GM23338 (cell line): ENCODE measurements at regions not wholly inside any gene's neighbourhood (a gene's known extent, or its start where the extent isn't known, plus 50 kb on each side); places are given as distances from the start of the nearest gene placed in this dataset.

Source experiments
- ATAC-seq: fragments of 200-7000 bp; cut with Tn5 transposase; 3 replicates; pipeline ENCODE4 v1.9.1; 2020
- DNase-seq: peaks from one replicate; pipeline ENCODE4 v3.0.0-alpha.2; 2015; ENCODE audit warnings: low spot score
- H2AFZ ChIP-seq: fragments of 200-600 bp; sonication (generic); 2 replicates; pipeline ENCODE4 v1.8.0; 2016; ENCODE audit warnings: antibody characterized with exemption, mild to moderate bottlenecking, moderate library complexity
- H3F3A ChIP-seq: fragments of 200-600 bp; sonication (generic); replicated peaks from 2 replicates; pipeline ENCODE4 v1.8.0; 2017; ENCODE audit warnings: antibody characterized with exemption, mixed run types, low read depth
- H3K27ac ChIP-seq: fragments of 200-600 bp; sonication (generic); 2 replicates; pipeline ENCODE4 v1.6.1; 2016; ENCODE audit warnings: low read depth
- H3K27me3 ChIP-seq: fragments of 200-600 bp; sonication (generic); 2 replicates; pipeline ENCODE4 v1.8.0; 2016; ENCODE audit warnings: mild to moderate bottlenecking, mixed run types, moderate library complexity; ENCODE audit not compliant: insufficient read depth
- H3K36me3 ChIP-seq: fragments of 200-600 bp; sonication (generic); 2 replicates; pipeline ENCODE4 v1.8.0; 2016; ENCODE audit warnings: mild to moderate bottlenecking; ENCODE audit not compliant: insufficient read depth
- H3K4me1 ChIP-seq: fragments of 200-600 bp; sonication (generic); 2 replicates; pipeline ENCODE4 v1.8.0; 2016; ENCODE audit warnings: mild to moderate bottlenecking, moderate library complexity; ENCODE audit not compliant: insufficient read depth
- H3K4me2 ChIP-seq: fragments of 200-600 bp; sonication (generic); 2 replicates; pipeline ENCODE4 v1.7.1; 2017; ENCODE audit warnings: mixed run types
- H3K4me3 ChIP-seq: fragments of 200-600 bp; sonication (generic); 2 replicates; pipeline ENCODE4 v1.6.1; 2016; ENCODE audit warnings: mixed run types
- H3K79me2 ChIP-seq: fragments of 200-600 bp; sonication (generic); replicated peaks from 2 replicates; pipeline ENCODE4 v1.8.0; 2017; ENCODE audit warnings: mild to moderate bottlenecking; ENCODE audit not compliant: insufficient read depth
- H3K9me2 ChIP-seq: fragments of 200-600 bp; sonication (generic); 2 replicates; pipeline ENCODE4 v1.8.0; 2017; ENCODE audit not compliant: insufficient read depth
- H4K20me1 ChIP-seq: fragments of 200-600 bp; sonication (generic); replicated peaks from 2 replicates; pipeline ENCODE4 v1.8.0; 2017; ENCODE audit warnings: mild to moderate bottlenecking; ENCODE audit not compliant: insufficient read depth
- H3K27ac Mint-ChIP-seq: 2 replicates; pipeline ENCODE4 v1.8.0; 2020; ENCODE audit warnings: inconsistent platforms, mild to moderate bottlenecking, moderate library complexity, mixed read lengths
- H3K27me3 Mint-ChIP-seq: 3 replicates; pipeline ENCODE4 v1.8.0; 2022; ENCODE audit warnings: low read depth, mild to moderate bottlenecking, moderate library complexity, mixed read lengths, inconsistent platforms; ENCODE audit not compliant: insufficient read depth, poor library complexity
- H3K36me3 Mint-ChIP-seq: 3 replicates; pipeline ENCODE4 v1.8.0; 2021; ENCODE audit warnings: low read depth, mild to moderate bottlenecking, inconsistent platforms, moderate library complexity, mixed read lengths
- H3K4me1 Mint-ChIP-seq: 3 replicates; pipeline ENCODE4 v1.8.0; 2020; ENCODE audit warnings: mild to moderate bottlenecking, inconsistent platforms, mixed read lengths
- H3K4me3 Mint-ChIP-seq: 3 replicates; pipeline ENCODE4 v1.8.0; 2021; ENCODE audit warnings: moderate library complexity, mild to moderate bottlenecking, inconsistent platforms, mixed read lengths
- H3K9me3 Mint-ChIP-seq: 3 replicates; pipeline ENCODE4 v1.8.0; 2020; ENCODE audit warnings: moderate library complexity, mild to moderate bottlenecking, inconsistent platforms, mixed read lengths
- CTCF ChIP-seq, 2 experiments: fragments of 200-600 bp in 1 of 2; sonication (generic) in 1 of 2; conservative IDR thresholded peaks; 2 replicates each; pipeline versions ENCODE4 v1.5.1 to v1.6.1; 2016 to 2017; ENCODE audit warnings: antibody characterized with exemption in 2 of 2, low read depth in 2 of 2, mild to moderate bottlenecking in 2 of 2, moderate library complexity in 1 of 2
- EZH2phosphoT487 ChIP-seq: fragments of 200-600 bp; sonication (generic); IDR thresholded peaks from one replicate; pipeline ENCODE4 v1.8.1; 2018; ENCODE audit warnings: antibody characterized with exemption; ENCODE audit not compliant: unreplicated experiment
- JUNB ChIP-seq: IDR thresholded peaks from one replicate; pipeline ENCODE4 v1.6.1; 2016; ENCODE audit warnings: antibody characterized with exemption; ENCODE audit not compliant: unreplicated experiment
- REST ChIP-seq: IDR thresholded peaks from one replicate; pipeline ENCODE4 v1.6.1; 2018; ENCODE audit warnings: antibody characterized with exemption; ENCODE audit not compliant: unreplicated experiment
- ZNF114 ChIP-seq: fragments of 250-450 bp; sonication (Bioruptor Pico); IDR thresholded peaks from 2 replicates; pipeline ENCODE4 v1.5.0; 2020; ENCODE audit warnings: mild to moderate bottlenecking, moderate library complexity
- ZNF462 ChIP-seq: fragments of 250-450 bp; sonication (Bioruptor Pico); IDR thresholded peaks from 2 replicates; pipeline ENCODE4 v1.5.0; 2020; ENCODE audit warnings: mild to moderate bottlenecking, moderate library complexity
- TF ChIP-seq, protein P1 (sequence below): IDR thresholded peaks from 2 replicates; pipeline ENCODE4 v1.6.1; 2016; ENCODE audit warnings: antibody characterized with exemption

DNA sequence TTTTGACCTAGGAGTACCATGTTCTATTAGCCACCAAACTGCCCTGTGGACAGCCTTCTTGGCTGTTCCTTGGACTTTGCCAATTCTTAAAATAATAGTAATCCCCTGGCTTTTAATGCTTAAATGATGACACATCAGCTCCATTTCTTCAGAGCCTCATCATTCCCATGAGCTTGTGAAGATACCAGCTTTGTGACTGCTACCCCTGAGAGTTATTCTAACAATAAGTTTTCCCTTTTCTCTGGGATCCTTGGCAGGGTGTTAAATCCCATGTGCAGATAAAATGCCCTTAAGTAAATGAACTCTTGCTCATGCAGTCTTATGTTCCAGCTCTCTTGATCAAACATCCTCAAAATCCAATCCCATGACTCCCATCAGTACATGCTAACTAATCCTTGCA is 415.3 kb downstream of the CETN3 start (continued):
- TF ChIP-seq REST, result no peak
- TF ChIP-seq JUNB, result no peak

DNA sequence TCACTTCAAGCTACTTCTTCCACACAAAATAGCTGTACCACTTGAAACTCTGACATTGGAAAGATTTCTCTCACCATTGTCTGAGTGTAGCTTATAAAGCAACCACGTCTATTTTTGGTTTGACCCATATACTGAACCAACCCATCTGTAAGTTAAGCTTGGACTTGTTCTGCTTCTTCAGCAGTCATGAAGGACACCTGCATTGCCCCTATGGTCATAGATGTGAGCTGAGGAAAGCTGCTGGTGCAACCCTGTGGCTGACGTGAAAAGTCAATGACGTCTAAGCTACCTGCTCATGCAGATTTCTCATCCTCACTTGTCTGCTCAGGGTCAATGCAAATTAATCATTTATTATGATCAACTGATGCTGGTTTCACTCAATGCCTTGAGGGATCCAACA is 417.4 kb downstream of the CETN3 start:
- Mint-ChIP-seq H3K36me3 (no peaks in the 10 kb centered on the region), H3K9me3 (no peaks in the 10 kb centered on the region), H3K4me1 (peaks cover 22% of the 10 kb centered on the region), H3K27me3 (no peaks in the 10 kb centered on the region), H3K27ac (no peak overlapping the region), H3K4me3 (no peak overlapping the region)
- Histone ChIP-seq H3K36me3 (no peaks in the 10 kb centered on the region), H3K27ac (no peak overlapping the region), H2AFZ (no peak overlapping the region), H3K4me1 (peaks cover 19% of the 10 kb centered on the region), H3K4me3 (no peak overlapping the region), H3K4me2 (no peak overlapping the region), H4K20me1 (no peaks in the 10 kb centered on the region), H3K9me2 (peaks cover 18% of the 10 kb centered on the region), H3F3A (no peaks in the 10 kb centered on the region), H3K27me3 (no peaks in the 10 kb centered on the region), H3K79me2 (no peaks in the 10 kb centered on the region)
- DNase-seq (no peak), ATAC-seq (no peak)
- TF ChIP-seq CTCF (conservative IDR thresholded peaks at IDR 0.05; ENCODE audit: low read depth in 2 of 2), result no peak
- TF ChIP-seq ZNF114 (CRISPR knock-in tag), result no peak
- TF ChIP-seq EZH2phosphoT487, result no peak
- no peak for TF ChIP-seq REST
- TF ChIP-seq, protein P1, sequence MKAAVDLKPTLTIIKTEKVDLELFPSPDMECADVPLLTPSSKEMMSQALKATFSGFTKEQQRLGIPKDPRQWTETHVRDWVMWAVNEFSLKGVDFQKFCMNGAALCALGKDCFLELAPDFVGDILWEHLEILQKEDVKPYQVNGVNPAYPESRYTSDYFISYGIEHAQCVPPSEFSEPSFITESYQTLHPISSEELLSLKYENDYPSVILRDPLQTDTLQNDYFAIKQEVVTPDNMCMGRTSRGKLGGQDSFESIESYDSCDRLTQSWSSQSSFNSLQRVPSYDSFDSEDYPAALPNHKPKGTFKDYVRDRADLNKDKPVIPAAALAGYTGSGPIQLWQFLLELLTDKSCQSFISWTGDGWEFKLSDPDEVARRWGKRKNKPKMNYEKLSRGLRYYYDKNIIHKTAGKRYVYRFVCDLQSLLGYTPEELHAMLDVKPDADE, result no peak
- TF ChIP-seq ZNF462 (CRISPR knock-in tag), result no peak
